ENCODE measurements at regions not wholly inside any gene's neighbourhood (a gene's known extent, or its start where the extent isn't known, plus 50 kb on each side); places are given as distances from the start of the nearest gene placed in this dataset.

- no peak for DNase-seq
Measured at GRCh38 chr4:13056630-13057189, 427.4 kb downstream of the RAB28 start.

DNA sequence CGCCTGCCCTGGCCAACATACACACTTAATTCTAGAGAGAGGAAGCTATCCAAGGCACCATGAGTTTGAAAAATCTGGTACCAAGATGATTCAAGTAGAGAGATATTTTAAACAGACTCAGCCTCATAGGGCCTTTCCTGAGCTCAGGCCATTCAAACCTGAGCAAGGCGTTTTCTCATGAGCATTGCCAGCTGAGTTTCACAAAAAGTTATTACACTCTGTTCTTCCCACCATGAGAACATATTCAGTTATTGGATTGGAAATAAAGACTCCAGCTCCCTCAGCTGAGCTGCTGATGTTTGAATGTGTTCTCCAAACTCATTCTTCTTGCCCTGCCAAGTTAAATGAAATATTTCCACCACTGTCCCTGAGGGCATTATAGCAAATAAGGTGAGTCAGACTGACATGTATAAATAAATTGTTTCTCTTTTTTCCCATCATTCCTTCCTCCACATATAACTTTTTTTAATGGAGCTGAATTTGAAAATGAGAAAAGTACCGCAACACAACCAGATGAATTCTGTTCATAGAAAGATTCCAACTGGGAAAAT is 429.6 kb downstream of the RAB28 start:
- DNase-seq = no peak

DNA sequence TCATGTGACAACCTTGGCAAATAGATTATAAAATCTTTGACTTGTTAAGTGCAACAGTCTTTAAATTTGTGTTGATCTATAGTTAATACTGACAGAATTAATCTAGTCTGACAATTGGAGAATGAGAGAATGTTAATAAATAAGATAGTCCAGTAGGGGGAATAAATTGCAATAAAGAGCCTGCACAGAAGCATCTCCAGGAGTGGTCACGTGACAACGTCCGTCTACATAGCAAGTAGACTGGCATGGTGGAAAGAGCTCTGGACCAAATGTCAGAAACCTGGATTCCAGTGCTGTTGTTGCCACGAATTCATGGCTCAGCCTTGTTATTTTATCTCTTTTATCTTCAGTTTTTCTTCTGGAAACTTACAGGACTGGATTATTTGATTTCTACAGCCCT is 436.5 kb downstream of the RAB28 start:
- no peak for DNase-seq

DNA sequence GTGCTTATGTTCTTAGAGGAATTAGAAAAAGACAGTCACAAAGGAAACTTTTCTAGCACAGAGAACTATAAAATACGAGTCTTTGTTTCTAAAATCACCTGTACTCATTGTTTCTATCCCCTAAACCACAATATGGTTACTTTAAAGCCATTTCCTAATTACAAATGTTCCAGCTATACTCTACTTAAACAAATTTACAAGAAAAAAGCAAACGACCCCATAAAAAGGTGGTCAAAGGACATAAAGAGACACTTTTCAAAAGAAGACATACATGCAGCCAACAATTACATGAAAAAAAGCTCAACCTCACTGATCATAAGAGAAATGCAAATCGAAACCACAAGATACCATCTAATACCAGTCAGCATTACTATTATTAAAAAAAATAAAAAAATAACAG is 447.3 kb downstream of the RAB28 start:
- no peak for DNase-seq

- DNase-seq = no peak
Measured at GRCh38 chr4:13032936-13033335, 451.2 kb downstream of the RAB28 start.

- DNase-seq = no peak
Measured at GRCh38 chr4:13024147-13025105, 459.7 kb downstream of the RAB28 start.

DNA sequence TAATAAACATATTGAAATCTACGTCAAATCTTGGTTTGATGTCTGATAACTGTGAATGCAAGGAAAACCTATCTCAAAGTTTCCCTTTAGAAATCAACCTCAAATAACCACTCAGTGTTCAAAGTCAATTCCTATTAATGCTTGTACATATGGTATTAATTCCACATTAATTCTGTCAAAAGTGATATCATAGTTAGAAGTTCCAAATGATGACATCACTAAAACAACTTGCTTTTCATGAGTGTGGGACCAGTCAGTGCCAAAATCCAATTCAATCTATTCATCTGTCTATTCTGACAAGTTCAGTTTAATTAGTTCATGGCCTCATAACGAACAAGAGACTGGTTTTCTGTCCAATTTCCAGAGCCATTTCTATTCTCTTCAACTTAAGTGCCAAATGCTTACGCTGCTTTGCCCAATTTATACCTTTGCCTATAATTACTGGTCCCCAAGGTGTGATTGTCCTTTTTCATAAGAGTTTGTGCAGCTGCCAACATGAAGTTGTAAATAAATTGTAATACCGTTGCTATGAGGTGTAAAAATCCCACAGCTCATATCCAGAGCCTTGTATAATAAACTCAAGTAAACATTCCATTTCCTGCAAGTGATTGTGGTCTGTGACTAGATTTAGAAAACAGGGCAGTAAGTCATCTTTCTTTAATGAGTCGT is 476.2 kb downstream of the RAB28 start:
- DNase-seq = no peak

DNA sequence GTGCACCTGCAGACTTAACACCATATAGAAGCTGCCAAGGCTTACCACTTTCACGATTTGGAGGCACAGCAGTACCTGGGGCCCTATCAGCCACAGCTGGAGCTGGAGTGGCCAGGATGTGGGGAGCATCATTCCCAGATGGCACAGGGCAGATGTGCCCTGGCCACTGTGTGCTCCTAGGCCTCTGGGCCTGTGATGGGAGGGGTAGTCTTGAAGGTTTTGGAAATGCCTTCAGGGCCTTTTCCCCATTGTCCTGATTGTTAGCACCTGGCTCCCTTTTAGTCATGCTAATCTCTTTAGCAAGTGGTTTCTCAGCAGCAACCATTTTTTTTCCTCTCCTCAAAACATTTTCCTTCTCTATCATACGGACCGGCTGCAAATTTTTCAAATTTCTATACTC is 490.2 kb downstream of the RAB28 start:
- DNase-seq = no peak

GRCh38 chr4:12987284-12987683 is 496.9 kb downstream of the RAB28 start:
- no peak for DNase-seq

GRCh38 chr4:12979797-12980196 is 504.3 kb downstream of the RAB28 start:
- no peak for DNase-seq

GRCh38 chr4:12978310-12978709 is 505.8 kb downstream of the RAB28 start:
- DNase-seq = no peak

DNA sequence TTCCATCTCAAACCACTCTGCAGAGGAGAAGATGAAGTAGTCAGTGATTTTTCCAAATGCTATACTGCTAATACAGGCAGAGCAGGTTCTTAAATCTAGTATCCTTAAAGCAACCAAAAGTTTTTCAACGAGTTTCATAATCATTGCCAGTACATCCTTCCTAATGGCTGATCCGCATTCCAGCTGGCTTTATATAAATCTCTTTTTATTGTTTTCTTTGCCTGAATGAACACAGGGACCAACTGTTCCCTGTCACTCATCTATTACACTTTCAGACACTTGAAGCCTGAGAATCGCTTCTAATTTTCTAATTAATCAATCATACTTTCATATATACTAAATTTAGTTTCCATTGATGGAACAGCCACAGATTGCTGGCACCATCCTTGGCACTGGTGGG is 508.6 kb downstream of the RAB28 start:
- no peak for DNase-seq

- DNase-seq = no peak
Measured at GRCh38 chr4:12973522-12973921, 510.6 kb downstream of the RAB28 start.

GRCh38 chr4:12968345-12968744 is 515.8 kb downstream of the RAB28 start:
- no peak for DNase-seq

GRCh38 chr4:12966726-12967125 is 517.4 kb downstream of the RAB28 start:
- DNase-seq = no peak

- no peak for DNase-seq
Measured at GRCh38 chr4:12965334-12965733, 518.8 kb downstream of the RAB28 start.

GRCh38 chr4:12963912-12964311 is 520.2 kb downstream of the RAB28 start:
- DNase-seq = no peak

DNA sequence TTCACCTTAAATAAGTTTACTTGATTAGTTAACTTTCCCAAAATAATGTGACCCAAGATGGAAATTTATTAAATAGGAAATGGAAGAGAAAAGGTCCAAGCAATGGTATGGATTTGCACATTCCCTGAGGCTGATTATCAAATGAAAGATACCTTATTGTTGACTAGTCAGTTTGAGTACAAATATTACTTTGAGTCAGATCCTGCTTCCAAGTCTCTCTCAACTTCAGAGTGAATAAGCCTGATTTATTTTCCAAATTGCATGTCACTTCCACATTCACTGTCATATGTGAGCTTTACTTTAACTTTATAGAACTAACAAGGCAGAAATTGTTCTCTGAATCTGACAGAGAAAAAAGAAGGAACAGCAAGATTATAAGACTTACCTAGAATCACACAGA is 520.8 kb downstream of the RAB28 start:
- no peak for DNase-seq

- DNase-seq = no peak
Measured at GRCh38 chr4:12961713-12962112, 522.4 kb downstream of the RAB28 start.

DNA sequence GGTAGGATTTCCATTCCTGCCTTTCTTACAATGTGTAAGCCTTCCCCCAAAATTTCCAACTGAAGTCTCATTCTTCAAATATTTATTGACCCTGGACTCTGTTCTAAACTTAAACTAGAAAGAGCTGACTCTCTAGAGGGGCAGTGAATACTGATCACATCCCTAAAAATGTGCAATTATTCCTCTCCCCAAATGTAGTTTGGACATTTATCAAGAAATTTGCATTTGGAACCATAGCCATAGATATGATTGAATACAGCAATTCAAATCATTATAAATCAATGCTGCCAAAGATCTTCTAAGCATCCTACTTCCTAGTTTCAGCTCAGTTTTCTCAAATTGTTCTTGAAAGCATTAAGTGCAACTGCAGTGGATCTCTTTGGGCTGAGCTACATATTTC is 525.7 kb downstream of the RAB28 start:
- DNase-seq = no peak

- DNase-seq = no peak
Measured at GRCh38 chr4:12957108-12957507, 527.0 kb downstream of the RAB28 start.

- no peak for DNase-seq
Measured at GRCh38 chr4:12956026-12956425, 528.1 kb downstream of the RAB28 start.

Measured in hypothalamus (tissue), 51 donors.